Pancreas (tissue), 10 donors: ENCODE measurements at regions not wholly inside any gene's neighbourhood (a gene's known extent, or its start where the extent isn't known, plus 50 kb on each side); places are given as distances from the start of the nearest gene placed in this dataset.

Experiments
- ATAC-seq, 4 donors: fragments of 200-7000 bp; cut with Tn5 transposase; one replicate each; pipeline versions ENCODE4 v1.8.0 to v1.9.1; 2020; ENCODE audit warnings: mild to moderate bottlenecking in 4 of 4, moderate library complexity in 4 of 4
- DNase-seq, 6 donors: peaks; one replicate each; pipeline ENCODE4 v3.0.0-alpha.2; 2020
- FAIRE-seq: peaks from 2 replicates; lab custom pipeline; 2012; peaks lifted over from hg19 to GRCh38; lab: Jason Lieb, UNC
- H3K27ac ChIP-seq, 4 donors: fragments of 200-600 bp; sonication (generic); 1 replicate in 3 of 4; 2 replicates in 1 of 4; pipeline versions ENCODE4 v1.5.0 to v1.8.0; 2020
- H3K27me3 ChIP-seq, 4 donors: fragments of 200-600 bp; one replicate each; pipeline ENCODE4 v1.8.0; 2021
- H3K36me3 ChIP-seq, 3 donors: fragments of 200-600 bp; sonication (generic) in 1 of 3; one replicate each; pipeline versions ENCODE4 v1.5.0 to v1.8.0; 2020 to 2021
- H3K4me1 ChIP-seq, 3 donors: fragments of 200-600 bp; one replicate each; pipeline ENCODE4 v1.8.0; 2021
- H3K4me3 ChIP-seq, 4 donors: fragments of 200-600 bp; sonication (generic) in 2 of 4; one replicate each; pipeline versions ENCODE4 v1.5.0 to v1.8.0; 2020 to 2021
- H3K9me3 ChIP-seq, 4 donors: fragments of 200-600 bp; one replicate each; pipeline ENCODE4 v1.8.0; 2021
- WGBS, 2 donors: extraction: QIAGEN DNeasy Blood & Tissue Kit; methylation state at CpG; one replicate each; pipeline ENCODE4 v1.1.7; 2013; 5-methylcytosine and 5-hydroxymethylcytosine counted together
- intact Hi-C, 3 donors: fragments of 100-400 bp; cut with DNase I; formaldehyde crosslinking; loops; one replicate each; pipeline versions ENCODE4 v1.11.1 to v1.14.2; 2022
- TF ChIP-seq, protein P1 (sequence below), 4 donors: fragments of 200-600 bp; sonication (generic) in 3 of 4; IDR thresholded peaks; one replicate each; pipeline versions ENCODE4 v1.5.0 to v1.8.0; 2021; ENCODE audit warnings: antibody characterized with exemption in 4 of 4
- donor health status: healthy with polysubstance abuse.
- donor health status: DM: no; HTN: no; CAD: no; lungs with moderate emphysema.
- donor health status: DM: no; HTN: no; CAD: no.
- donor health status: control.
- donor health status: control.
- donor health status: Bipolar disorder and iron deficiency.
- donor health status: DM: yes; HTN: yes; CAD: no.
- donor health status: DM: no; HTN: no; CAD: no.
- donor health status: DM: no; HTN: no; CAD: no.
- donor health status: DM: yes; HTN: yes; CAD: no.

DNA sequence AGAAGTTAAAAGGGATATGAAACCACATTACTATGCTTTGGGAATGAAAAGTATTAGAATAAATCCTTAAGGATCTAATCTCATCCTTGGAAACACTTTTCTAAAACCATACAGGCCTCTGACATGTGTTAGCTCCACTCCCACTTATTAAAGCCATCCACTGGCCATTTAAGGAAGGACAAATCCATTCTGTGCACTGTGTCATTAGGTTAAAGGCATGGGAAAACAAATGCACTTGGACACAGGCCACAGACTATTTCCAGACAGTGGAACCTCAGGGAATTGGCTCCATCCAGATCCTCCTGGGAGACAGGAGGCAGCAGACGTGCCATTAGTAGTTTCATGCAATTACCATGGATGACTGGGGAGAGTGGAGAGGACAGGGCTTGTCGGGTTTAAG lies 454.9 kb downstream of the ENC1 start:
- ATAC-seq (peak in 3 of 4 donors; percentile 25 to 33 (median 29)), DNase-seq (no peak), FAIRE-seq (no peak)
- 72 to 81% methylated on average over 2 of the region's 2 CpGs for WGBS, 2 donors
- Histone ChIP-seq H3K27me3 (no peaks in the 10 kb centered on the region), H3K4me3 (no peak overlapping the region), H3K36me3 (no peaks in the 10 kb centered on the region), H3K9me3 (no peaks in the 10 kb centered on the region), H3K27ac (no peak overlapping the region), H3K4me1 (no peaks in the 10 kb centered on the region)
- TF ChIP-seq, protein P1, sequence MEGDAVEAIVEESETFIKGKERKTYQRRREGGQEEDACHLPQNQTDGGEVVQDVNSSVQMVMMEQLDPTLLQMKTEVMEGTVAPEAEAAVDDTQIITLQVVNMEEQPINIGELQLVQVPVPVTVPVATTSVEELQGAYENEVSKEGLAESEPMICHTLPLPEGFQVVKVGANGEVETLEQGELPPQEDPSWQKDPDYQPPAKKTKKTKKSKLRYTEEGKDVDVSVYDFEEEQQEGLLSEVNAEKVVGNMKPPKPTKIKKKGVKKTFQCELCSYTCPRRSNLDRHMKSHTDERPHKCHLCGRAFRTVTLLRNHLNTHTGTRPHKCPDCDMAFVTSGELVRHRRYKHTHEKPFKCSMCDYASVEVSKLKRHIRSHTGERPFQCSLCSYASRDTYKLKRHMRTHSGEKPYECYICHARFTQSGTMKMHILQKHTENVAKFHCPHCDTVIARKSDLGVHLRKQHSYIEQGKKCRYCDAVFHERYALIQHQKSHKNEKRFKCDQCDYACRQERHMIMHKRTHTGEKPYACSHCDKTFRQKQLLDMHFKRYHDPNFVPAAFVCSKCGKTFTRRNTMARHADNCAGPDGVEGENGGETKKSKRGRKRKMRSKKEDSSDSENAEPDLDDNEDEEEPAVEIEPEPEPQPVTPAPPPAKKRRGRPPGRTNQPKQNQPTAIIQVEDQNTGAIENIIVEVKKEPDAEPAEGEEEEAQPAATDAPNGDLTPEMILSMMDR (IDR thresholded peaks at IDR 0.05), result no peak
- intact Hi-C loops, result no loop called here

DNA sequence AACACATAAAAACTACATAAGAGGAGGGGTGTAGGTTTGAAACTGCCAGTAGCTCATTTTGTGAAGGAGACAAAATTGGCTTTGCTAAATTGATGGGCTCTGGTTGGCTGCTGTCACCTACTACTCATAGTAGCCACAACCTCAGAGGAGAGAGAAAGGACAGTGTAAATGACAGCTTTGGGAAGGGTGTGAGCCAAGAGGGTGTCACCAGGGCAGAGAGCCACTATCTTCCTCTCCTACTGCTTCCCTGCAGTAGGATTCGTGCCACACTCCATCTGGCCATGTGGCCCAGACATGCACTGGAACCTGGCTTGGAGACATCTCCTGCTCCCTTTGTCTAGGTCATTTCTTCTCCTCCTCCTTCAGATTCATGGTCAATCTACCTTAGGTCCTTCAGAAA lies 455.9 kb downstream of the ENC1 start:
- Histone ChIP-seq H3K27ac (no peak overlapping the region), H3K9me3 (no peaks in the 10 kb centered on the region), H3K36me3 (no peaks in the 10 kb centered on the region), H3K27me3 (no peaks in the 10 kb centered on the region), H3K4me1 (no peaks in the 10 kb centered on the region), H3K4me3 (no peak overlapping the region)
- ATAC-seq, result no peak
- DNase-seq, result no peak
- intact Hi-C loops, result no loop called here
- WGBS, 2 donors, result 88 to 94% methylated on average over 1 of the region's 1 CpG
- FAIRE-seq, result no peak
- TF ChIP-seq, protein P1 (IDR thresholded peaks at IDR 0.05), result no peak

DNA sequence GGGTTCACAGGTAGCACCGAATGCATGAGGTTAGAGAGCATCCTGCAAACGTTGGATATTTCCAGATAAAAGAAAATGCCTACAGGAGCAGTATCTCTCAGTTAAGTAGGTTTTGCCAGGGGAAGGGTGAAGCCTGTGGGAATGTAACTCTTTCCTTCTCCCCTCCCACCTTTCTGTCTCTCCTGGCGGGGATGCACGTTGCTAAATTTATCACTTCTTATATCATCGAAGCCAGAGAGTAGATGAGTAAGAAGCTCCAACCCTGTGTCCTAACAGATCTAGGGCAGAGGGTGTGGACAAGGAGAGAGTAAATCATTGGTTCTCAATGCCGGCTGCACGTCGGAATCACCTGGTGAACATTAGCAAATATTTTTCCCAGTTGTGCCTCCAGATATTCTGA lies 457.5 kb downstream of the ENC1 start:
- TF ChIP-seq, protein P1 (IDR thresholded peaks at IDR 0.05), result no peak
- H3K36me3 ChIP-seq, result no peaks in the 10 kb centered on the region
- no peaks in the 10 kb centered on the region for H3K4me1 ChIP-seq
- FAIRE-seq (no peak), ATAC-seq (no peak), DNase-seq (no peak)
- no peak overlapping the region for H3K27ac ChIP-seq
- intact Hi-C loops, result no loop called here
- no peaks in the 10 kb centered on the region for H3K9me3 ChIP-seq
- H3K4me3 ChIP-seq, result no peak overlapping the region
- no peaks in the 10 kb centered on the region for H3K27me3 ChIP-seq
- 76 to 84% methylated on average over 8 of the region's 8 CpGs for WGBS, 2 donors

- DNase-seq (no peak), FAIRE-seq (no peak), ATAC-seq (no peak)
- no peak overlapping the region for H3K4me3 ChIP-seq
- 83 to 86% methylated on average over 6 of the region's 6 CpGs for WGBS, 2 donors
- intact Hi-C loops, result no loop called here
- TF ChIP-seq, protein P1 (IDR thresholded peaks at IDR 0.05), result no peak
- H3K27ac ChIP-seq, result no peak overlapping the region
- no peaks in the 10 kb centered on the region for H3K4me1 ChIP-seq
- no peaks in the 10 kb centered on the region for H3K27me3 ChIP-seq
- no peaks in the 10 kb centered on the region for H3K36me3 ChIP-seq
- no peaks in the 10 kb centered on the region for H3K9me3 ChIP-seq
These were observed 457.9 kb downstream of the ENC1 start for GRCh38 chr5:74182603-74183002.

DNA sequence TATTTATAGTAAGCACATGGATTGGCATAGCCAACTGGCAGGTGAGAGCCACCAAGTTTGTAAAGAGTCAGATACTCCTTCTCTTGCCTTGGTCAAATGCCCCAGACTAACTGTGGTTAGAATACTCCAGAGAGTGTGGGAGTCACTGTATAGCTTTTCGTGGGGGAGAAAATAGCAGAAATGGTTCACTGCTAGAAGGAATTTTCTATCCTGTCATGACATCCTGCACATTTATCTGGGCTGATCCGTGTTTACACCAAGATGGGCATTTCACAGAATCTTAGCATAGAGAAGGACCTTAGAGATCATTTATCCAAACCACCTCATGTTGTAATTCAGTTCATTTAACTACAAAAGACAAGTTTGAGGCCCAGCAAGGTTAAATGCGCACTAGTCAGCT lies 460.8 kb downstream of the ENC1 start:
- Histone ChIP-seq H3K4me3 (no peak overlapping the region), H3K27ac (no peak overlapping the region), H3K9me3 (no peaks in the 10 kb centered on the region), H3K36me3 (no peaks in the 10 kb centered on the region), H3K4me1 (no peaks in the 10 kb centered on the region), H3K27me3 (no peaks in the 10 kb centered on the region)
- 87 to 90% methylated on average over 3 of the region's 3 CpGs for WGBS, 2 donors
- TF ChIP-seq, protein P1 (IDR thresholded peaks at IDR 0.05), result no peak
- no peak for FAIRE-seq
- intact Hi-C loops, result no loop called here
- no peak for ATAC-seq
- no peak for DNase-seq
